HG03457 (cell line): ENCODE measurements at regions not wholly inside any gene's neighbourhood (a gene's known extent, or its start where the extent isn't known, plus 50 kb on each side); places are given as distances from the start of the nearest gene placed in this dataset.
"Not testable (repeated sequence)": the region's sequence is repeated elsewhere in the genome, so short reads cannot be mapped to it uniquely, and the experiment has no call there.

Experiments used
- ATAC-seq: cut with Tn5 transposase; IDR thresholded peaks from one replicate; pipeline ENCODE4 v1.9.1; 2021; ENCODE audit warnings: moderate number of reproducible peaks; ENCODE audit not compliant: unreplicated experiment

DNA sequence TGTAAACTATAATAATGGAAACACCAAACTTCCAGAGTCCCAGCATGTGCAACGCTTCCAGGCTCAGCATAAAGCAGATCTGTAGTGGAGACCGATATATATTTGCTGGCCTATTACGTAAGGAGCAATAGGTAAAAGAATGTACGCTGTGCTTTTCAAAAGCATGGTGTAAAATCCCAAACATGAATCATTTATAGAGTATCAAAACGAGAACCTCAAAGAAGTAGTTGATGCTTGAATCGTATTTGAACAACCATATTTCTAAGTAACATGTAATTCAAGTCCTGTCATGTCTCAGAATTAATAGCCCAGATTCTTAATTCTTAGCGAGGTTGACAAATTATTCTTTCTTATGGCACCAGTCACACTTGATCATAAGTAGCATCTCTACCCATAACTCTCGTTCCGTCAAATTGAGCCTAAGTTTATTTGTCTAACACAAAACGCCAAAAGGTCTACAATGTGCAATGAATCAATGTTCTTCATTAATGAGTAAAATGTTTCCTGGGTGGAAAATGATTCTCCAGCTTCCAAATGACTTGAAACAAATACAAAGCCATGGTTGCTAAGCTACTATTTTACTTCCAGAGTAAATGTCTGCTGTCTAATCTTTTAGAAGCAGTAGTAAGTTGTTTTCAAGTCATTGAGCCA is 811.5 kb upstream of the FRG1 start:
- ATAC-seq: no peak

DNA sequence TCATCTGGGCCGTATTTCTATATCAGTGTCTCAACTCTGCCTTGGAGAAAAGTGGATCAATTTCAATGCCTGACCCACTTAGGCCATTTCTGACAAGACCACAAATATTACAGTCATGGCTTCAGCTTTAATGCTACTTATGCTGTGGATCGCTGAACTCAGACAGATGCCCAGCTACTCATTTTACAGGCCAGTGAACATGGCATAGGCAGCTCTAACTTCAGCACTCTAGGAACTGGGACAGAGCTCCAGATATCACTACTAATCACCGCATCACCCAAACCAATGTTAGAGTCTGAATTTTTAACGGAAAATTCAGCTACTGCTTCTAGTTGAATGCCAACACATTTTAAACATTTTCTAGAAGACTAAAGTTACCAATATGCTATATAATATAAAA is 809.6 kb upstream of the FRG1 start:
- ATAC-seq: no peak

DNA sequence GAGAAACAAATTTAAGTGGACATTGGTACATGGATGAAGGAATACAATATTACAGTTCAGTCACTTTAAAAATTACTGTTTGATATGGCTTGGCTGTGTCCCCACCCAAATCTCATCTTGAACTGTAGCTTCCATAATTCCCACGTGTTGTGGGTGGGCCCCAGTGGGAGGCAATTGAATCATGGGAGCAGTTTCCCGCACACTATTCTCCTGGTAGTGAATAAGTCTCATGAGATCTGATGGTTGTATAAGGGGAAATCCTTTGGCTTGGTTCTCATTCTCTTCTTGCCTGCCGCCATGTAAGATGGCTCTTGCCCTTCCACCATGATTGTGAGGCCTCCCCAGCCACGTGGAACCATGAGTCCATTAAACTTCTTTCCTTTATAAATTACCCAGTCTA is 804.2 kb upstream of the FRG1 start:
- no peak for ATAC-seq

DNA sequence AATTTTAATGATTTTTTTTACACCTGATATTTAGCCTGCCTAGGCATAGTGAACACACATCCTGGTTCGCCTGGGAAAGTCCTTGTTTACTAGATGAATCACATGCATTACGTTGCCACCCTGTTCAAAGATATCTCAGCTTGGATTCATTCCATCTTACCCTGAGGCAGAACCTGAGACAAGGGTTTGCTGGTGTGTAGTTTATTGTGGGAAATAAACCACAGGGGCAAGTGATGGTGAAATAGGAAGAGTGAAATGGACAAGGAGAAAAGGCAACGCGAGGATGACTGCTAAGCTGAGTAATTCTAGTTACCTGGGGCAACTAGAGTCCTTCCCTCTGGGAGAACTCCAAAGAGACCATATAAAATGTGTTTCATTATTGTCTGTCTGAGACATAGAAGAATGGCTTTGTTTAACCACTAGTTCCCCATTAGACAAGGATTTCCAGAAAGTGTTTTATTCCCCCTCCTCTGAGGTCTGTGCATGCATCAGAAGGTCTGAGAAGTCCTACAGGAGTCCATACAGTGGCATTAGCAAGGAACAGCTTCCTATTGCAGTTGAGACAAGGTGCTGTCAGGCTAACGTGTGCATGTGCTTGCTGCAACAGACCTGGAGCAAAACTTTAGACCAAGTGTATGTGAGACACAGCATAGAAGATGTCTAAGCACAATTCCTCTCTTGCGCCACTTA is 797.3 kb upstream of the FRG1 start:
- no peak for ATAC-seq

DNA sequence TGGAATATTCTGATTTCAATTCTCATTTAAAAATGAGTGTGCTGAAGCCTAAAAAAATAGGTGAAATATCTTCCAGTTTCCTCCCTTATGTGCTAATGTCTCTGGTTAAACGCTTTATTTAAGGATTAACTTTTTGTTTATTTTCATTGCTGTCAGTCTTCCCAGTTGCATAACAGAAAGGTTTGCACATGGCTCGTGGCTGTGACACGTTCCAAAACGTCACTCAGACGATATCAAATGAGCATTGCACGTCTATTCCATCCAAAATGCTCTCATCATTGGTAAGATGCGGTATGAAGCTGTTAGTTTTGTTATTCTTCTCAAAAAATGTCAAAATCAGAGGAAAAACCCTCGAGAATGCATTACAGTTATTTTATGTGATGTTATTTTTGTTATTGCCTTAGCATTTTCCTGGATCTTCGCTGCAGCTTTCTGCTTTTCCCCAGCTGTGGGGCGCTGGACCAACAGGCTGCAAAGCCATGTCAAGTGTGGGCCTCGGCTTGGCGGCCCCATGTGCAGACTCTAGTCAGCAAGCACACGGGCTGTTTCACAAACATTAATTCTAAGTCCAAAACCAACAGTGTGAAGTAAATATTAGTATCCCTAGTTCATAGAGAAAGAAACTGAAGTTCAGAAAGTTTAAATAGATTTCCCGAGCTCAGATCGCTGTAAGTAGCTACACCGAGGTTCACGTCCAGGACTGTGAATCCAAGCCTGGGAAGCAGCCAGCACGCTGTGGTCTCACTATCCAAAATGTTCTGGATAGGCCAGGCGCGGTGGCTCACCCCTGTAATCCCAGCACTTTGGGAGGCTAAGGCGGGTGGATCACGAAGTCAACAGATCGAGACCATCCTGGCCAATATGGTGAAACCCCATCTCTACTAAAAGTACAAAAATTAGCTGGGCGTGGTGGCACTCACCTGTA is 793.4 kb upstream of the FRG1 start:
- no peak for ATAC-seq

DNA sequence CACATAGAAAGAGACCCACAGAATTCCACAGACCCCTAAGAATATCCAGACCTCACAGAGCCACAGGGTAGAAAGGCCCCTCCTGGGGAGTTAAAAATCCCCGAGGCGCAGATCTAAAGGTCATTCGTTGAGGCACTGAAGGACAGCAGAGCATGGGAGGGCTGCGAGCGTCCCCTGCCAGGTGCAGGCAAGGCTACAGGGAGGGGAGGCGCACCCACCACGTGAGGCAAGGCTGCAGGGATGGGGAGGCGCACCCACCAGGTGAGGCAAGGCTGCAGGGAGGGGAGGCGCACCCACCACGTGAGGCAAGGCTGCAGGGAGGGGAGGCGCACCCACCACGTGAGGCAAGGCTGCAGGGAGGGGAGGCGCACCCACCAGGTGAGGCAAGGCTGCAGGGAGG is 785.6 kb upstream of the FRG1 start:
- not testable (repeated sequence) for ATAC-seq

DNA sequence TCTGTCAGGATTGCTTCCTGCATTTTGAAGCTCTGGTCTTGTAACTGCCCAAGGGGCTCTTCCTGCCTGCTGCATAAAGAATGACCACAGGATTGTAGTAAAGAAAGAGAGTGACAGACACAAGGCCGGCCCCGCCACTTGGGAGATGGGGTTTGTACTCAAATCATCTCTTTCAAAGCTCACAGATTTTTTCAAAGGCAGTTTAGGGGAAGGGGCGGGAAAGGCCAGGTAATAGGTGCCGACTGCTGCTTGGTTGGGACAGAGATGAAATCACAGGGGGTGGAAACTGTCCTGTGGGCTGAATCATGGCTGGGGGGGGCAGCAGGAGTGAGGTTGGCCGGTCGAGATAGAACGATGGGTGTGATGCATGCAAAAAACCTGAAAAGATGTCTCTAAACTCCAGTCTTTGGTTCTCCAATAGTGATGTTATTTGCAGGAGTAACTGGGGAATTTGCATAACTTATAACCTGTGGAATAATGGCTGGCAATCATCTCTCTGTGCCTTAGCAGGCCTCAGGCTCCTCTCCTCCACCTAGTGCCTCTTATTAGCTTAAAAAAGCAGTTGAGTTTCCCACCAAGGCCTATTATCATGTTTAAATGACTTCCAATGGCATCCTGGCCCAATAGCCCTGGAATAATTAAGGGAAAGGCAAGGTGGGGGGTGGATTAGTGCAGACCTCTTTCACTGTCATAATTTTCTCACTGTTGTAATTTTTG is 778.4 kb upstream of the FRG1 start:
- no peak for ATAC-seq

DNA sequence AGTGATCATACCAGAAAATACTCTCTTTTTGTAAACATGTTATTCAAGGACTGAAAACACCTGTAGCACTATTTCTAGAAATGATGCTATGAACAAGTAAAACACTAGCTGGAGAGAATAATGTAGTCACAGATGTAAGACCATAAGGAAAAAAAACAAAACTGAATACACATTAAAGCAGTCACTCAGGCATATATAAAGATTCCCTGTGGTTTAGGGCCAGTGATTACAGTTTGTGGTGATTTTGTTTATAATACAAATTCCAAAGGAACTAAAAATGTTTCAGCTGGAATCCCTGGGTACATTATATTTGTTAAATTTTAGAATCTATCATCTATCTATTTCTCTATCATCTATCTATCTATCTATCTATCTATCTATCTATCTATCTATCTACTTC is 777.8 kb upstream of the FRG1 start:
- no peak for ATAC-seq

DNA sequence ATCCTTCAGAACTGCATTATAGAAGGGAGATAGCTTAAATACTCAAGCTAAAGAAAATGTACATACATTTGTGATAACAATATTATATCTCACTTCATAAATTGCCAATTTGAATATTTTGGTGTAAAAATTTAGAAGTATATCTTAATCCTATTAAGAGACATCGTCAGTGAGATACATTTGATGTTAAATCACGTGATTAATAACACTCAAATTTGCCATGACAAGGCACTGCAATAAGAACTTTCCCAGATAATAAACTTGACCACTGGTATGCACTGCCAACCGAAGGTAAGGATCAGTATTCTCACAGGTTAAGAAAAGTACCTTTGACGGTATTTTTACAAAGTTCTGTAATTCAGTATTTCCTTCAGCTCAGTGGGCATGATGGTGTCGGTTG is 764.7 kb upstream of the FRG1 start:
- no peak for ATAC-seq

DNA sequence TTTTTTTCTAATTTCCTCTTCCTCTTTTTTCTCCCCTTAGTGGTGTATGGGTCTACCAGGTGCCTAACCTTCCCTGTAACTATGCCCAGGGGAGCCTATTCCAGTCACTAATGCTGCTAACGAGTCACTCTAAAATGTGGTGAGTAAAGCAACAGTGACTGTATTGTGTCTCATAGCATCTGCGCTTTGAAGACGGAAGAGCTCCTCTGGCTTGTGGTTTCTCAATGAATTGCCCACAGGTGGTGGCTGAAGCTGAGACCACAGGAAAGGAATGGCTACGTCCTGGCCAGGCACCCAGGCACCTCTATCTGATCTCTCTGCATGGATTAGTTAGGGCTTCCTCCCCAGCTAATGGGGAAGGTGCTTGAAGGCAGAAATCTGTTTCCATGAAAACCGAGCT is 763.5 kb upstream of the FRG1 start:
- ATAC-seq: no peak

DNA sequence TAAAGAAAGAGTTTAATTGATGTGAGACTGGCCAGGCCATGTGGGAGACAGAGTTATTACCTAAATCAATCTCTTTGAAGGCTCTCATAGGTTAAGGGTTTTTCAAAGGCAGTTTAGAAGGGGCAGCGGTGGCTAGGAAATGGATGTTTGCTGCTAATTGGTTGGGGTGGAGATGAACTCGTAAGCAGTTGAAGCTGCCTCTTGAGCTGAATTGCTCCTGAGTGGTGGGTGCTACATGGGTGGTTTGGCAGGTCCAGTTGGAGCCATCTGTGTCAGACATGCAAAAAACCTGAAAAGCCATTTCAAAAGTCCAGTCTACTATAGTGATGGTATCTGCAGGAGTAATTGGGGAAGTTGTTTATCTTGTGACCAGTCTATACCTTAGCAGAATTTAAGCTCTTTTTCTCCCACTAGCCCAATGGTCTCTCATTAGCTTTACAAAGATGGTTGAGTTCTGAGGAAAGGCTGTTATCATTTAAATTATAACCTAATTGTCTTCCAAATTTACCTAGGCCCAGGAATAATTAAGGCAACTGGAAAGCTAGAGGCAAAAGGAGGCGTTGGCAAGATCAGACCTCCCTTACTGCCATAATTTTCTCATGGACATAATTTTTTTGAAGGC is 762.4 kb upstream of the FRG1 start:
- ATAC-seq: no peak

DNA sequence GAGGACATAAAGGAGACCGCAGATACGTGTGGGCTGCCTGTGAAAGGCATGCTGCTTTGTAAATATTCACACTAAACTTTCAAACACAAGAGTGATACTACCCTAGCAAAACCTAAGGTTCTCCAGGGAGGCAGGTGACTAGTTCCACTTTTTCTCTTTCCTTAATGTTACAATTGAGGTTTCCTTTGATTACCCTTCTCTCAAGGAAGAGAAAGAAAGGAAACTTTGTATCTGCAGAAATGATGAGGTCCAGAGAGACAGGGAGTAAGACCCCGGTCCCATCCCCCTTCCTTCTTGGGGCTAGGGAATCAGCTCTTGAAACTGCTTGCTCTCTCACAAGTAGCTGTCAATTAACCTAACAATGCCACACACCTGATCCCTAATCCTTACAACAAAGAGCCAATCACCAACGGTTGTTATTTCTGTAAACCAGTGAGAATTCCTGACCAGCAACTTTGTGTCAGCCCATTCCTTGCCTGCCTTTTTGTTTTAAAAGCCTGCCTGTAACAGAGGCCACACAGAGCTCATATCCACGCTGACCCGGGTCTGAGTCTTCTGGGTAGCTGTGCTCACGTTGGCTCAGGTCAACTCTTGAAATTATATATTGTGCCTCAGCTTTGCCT is 754.8 kb upstream of the FRG1 start:
- ATAC-seq: no peak

DNA sequence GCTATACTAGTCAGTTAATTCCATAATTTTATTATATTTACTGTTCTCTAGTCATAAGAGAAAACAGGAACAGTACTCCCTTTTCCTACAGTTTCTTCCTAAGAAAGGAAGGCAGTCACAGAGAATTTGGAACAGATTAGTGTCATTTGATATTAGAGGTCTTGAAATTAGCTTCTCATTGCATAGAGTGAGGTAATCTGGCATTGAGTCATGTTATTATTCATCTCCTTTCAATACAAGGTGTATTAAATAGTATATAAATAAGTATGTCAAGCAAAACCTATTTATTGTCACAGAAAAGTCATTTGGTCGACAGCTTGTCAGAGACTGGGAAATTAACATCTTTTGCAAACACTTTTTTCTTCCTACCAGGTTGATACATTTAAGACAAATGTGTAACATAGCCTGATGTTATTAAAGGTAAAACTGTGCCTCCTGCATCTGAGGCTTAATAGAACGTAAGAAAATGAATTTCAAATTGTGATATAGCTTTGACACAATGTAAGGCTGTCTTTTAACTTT is 753.1 kb upstream of the FRG1 start:
- no peak for ATAC-seq

DNA sequence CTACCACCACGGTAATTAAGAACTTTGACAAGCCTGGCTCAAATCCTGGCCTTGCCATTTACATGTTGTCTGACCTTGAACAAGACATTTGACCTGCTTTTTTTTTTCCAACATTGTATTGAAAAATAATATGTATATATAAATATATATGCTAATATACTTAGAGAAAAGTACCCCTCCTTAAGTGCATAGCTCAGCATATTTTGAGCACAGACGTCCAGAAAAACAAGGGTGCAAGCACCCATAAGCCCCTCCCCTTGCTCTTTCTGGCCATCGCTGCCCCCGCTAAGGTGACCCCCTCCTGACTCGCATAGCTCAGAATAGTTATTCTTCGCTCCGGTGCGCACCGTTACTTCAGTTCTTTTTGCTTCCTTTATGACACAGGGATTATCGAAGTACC is 742.0 kb upstream of the FRG1 start:
- no peak for ATAC-seq

DNA sequence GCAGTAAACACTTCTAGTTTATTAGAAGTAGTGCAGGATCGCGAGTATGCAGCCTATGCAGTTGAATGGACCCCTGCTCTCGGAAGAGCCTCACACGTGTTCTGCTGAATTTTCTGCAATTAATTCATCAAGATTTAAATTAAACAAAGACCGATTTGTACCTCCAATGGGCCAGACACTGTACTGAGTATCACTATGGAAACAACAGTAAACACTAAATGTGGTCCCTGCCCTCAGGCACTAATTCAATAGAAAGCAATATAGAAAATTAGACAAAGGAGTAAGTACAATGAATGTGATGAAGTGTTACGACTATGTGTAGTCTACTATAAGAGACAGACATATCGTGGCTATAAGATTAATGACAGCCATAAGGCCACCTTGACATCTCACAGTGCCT is 740.3 kb upstream of the FRG1 start:
- no peak for ATAC-seq

DNA sequence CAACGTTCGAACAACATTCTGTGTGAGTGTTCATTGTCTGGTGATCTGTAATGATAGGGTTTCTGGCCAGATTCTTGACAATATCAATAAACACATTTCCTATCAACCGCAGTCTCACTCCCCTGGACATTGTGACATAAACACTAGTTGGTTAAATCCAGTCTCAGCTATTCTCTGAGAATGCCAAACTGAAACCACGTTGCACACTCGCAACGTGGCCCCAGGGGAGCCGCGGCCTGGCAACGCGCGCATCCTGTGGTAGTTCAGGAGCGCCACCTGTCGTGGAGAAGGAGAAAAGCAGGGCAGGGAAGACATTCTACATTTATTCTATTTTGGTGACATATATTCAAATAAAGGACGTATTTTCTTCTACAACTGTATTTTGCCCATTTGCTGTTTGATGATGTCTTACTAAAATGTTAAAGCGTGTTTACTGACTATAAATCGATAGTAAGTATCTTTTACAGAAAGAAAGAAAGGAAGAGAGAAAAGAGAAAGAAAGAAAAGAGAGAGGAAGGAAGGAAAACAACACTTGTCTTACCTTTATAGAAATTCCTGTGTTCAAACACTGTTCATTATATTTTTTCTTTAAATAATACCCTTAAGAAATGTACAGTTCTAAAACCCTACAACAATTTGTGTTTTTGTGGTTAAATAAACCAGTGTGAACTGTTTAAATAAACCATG is 738.3 kb upstream of the FRG1 start:
- peak; percentile 65 for ATAC-seq

DNA sequence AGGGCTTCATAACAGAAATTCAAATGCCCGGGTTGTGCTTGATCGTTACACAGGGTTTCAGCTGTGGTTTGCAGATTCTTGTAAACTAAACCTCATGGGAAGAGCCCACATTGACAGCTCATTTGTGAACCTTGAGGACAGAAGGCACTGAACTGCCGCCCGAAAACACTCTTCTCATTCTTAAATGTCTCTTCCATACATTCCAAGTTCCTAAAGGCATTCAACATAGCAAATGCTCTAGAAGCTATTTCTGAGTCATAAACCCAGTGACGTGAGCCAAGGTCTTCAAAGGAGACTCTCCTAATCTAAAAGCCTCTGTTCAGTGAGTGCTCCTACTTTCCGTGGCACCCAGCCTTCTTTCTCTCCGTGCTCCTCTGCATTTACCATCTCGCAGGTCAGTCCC is 737.8 kb upstream of the FRG1 start:
- ATAC-seq: no peak

DNA sequence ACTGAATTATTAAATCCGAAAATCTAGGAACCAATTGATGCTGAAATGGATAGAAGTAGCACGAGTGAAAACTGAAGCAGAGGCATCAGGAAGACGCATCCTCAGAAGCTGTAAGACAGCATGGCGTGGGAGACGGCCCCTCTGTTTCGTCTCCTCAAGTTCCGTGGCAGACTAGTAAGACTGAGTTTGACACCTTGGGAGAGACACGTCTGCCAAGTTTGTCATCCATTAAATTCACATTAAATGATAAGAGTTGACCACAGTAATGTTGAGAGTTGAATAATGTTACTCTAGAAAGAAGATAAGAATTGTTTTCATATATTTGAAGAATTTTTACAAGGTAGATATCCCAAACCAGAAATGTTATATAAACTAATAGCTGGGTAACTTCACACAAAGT is 736.1 kb upstream of the FRG1 start:
- no peak for ATAC-seq

DNA sequence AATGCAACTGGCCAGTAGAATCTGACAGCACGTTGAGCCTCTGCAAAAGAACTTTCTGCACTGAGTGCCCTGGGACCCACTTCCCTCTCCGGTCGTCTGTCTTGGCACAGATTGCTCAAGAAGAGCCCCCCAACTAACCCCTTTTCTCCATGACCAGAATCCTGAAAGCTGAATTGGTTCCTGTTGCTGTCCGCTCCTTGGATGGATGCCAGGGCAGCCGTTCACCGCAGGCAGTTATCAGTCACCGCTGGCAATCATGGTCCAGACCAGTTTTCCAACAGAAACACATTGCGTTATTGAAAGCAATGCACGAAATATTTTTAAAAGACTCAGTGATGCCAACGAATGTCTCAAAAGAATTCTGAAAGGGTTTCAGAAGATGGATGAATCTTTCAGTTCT is 733.7 kb upstream of the FRG1 start:
- ATAC-seq: no peak

DNA sequence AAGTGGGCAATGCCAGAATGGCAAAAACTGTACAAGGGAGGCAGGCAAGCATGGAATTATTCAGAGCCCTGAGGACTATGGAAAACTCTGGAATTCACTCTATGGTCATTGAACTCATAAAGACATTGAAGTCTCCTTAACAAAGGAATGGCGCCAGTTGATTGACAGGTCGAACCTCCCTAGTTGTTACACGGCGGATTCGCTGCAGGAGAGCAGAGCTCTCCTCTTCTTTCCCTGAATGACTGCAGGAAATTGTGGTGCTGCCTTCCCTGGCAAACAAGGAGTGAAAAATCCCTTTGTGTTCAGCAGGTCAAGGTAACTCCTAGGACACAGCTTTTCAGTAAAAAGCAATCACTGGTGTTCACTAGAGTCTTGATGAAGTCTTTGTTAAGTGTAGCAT is 732.8 kb upstream of the FRG1 start:
- no peak for ATAC-seq
